Activated gamma-delta T cell treated with Interleukin-2 at 50 U/mL for 16 hours (primary cell): ENCODE measurements at regions not wholly inside any gene's neighbourhood (a gene's known extent, or its start where the extent isn't known, plus 50 kb on each side); places are given as distances from the start of the nearest gene placed in this dataset.

Experiments
- DNase-seq: peaks from one replicate; pipeline ENCODE4 v3.0.0-alpha.2; 2020

DNA sequence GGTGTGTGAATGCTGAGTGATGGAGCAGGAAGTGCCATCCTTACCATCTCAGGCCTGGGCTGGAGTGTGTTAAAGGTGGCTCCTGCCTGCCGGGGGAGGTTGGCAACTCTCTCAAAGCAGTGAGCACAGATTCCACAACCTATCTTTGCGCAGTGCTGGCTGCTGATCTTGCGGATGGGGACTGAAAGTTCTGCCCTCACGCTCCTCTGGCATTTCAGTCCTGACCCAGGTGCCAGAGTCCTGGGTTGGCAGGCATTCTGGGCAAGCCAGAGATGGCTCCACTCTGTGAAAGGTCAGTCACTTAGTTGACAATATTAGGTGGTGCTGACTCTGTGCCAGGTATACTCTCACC, 315.5 kb downstream of the RPS24 start:
- DNase-seq, result no peak

DNA sequence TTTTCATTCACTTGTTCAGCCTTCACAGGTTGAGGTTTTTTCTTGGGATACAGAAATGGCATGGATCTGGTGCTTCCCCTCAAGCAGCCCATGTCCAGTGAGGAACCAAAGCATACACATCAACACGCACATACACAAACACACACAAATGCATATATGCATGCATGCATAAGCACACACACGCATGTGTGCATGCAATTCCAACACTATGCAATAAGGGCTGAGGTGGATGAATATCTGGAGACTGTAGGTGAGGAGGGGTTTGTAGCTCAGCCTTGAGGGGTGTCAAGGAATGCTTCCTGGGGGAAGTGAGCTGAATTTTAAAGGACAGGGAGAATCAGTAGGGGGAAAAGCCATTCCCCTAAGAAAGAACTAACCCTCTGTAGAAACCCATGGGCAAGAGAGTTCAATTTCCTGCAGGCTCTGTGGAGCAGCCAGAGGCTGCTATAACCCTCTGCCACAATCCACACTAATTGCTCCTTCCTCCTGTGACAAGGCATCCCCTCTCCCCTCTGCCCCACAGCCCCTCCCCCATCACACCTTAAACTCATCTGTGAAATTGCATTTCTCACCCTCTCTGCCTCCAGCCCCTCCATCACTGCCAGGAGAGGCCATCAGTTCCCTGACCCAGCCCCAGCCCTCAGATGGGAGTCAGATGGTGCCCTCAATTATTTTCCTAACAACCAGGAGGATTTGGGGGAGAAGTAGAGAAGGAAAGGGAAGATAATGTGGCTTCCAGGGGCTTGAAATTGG, 316.4 kb downstream of the RPS24 start:
- no peak for DNase-seq

DNA sequence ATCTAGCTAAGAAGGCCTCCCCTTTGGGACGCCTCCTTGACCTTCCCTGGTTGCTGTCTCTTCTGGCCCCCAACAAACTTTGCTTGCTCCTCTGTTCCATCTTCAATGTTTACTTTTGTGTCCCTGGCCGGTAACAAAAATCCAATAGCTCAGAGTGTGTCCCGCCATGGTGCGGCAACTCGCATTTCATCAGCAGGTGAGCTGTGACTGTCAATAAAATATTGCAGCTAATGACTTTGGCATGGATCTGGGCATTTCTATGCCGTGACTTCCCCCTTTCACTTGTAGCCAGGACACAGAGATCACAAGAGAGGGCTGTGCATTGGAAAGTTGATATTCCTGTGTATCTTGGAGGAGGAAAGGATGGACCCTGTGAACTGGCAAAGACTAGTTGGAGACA, 317.6 kb downstream of the RPS24 start:
- no peak for DNase-seq

DNA sequence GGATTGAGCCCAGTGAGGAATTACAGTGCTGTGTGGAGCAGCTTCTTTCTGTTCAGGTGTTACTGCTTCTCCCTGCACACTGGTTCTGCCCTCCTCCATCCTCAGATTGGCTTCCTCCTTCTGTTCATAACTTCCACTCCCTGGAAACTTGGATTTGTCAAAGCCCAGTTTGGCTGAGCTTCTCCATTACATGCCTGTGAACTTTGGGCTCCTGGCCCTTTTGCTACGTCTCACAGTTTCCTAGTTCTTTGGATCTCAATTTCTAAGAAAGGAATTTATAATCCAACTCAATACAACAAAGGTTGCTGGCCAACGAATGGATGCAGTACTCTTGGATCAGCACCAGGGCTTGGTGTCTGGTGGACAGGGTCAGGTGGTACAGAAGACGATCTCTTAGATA, 318.1 kb downstream of the RPS24 start:
- no peak for DNase-seq

DNA sequence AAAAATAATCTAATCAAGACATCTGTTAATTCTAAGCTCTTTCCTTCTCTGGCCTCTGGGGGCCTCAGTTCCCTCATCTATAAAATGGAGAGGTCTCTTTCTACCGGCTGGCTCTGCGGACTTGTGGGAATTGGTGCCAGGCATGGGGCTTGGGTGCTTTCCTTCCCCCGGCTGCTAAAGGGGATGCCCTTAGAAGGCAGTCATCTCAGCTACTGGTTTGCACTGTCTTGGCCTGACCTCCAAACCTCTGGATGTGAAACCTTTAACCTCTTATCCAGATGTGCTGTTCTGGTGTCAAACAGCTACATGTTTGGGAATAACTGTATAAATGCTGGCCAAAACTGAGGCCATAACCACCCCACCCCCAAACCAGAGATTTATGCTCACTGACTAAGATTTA, 320.0 kb downstream of the RPS24 start:
- no peak for DNase-seq

DNA sequence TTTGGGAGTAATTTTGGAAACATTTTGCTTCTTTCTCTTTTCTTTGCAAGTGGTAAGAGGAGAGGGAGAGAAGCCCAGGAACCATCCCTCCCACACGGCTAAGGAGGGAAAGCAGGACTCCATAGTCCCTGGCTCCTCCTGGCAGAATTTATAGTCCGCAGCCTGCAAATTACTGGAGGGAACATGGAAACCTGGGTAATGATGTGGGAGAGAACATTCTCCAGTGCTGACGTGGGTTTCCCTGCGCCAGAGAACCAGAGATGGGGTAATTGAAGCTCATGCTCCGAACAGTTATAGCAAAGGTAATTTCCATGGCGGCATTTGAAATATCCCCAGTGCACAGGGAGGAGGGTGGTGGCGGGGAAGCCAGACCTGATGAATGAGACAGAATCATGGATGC, 320.4 kb downstream of the RPS24 start:
- no peak for DNase-seq

DNA sequence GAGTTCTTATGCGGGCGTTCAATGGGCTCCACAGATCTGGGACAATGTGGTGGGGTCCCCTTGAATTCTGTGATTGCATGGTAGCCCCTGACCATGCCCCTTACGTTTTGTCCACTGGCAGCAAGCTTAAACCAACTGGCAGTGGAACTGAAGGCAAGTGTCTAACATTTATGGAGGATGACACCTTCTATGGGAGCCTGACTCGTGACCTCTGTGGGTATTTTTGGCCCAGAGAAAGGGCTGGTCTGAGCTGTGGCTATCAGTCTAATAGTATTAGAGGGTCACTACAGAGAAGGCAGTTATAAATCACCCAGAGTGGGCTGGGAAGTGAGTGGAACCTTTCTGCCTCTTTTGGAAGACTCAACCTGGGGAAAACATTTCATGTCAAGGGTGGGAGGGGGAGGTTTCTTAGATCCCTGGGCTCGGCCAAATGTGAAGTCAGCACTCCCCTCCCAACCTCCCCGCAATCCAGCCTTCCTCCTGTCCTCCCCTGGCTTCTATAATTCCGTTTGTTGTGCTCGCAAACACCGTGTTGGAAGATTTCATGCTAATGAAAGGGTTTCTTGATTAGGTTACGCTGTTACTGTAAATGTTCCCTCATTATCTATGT, 322.7 kb downstream of the RPS24 start:
- no peak for DNase-seq

DNA sequence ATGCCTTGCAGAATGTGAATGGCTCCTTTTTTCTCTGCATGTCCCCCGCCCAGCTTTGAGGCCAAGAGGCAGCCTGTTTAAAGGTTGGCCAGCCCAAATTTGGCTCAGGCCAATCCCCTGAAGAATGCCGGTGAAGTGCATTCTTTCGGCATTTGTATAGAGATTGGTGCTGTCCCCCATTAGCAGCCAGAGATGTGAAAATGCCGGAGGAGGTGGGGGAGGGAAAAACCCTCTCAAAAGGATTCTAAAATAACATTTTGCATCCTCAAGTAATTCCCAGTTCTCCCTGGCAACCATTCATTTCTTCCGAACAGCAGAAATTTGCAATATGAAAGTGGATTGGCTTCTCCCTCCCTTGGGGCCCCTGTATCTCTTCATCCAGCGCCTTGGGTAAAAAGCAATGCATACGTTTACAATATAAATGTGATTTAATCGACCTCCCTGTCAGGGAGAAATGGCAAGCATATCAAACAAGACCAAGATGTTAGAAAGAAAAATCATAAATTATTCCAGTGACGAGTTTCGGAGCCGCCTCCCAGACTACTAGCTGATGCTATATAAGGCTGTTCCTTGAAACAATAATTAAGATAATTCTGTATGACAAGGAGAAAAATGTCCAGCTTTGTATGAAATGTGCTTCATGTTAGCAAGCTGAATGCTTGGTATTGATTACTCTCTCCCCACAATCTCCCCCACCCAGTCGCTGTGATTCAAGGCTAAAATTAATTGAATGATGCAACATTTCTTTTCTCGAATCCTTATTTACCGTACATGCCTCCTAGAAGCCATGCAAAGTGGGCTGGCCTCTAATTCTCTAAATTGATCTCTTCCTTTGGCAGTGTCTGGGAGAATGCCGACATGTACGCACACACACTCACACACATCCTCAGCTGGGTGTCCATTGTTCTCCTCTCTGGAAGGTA, 323.7 kb downstream of the RPS24 start:
- DNase-seq, result no peak

DNA sequence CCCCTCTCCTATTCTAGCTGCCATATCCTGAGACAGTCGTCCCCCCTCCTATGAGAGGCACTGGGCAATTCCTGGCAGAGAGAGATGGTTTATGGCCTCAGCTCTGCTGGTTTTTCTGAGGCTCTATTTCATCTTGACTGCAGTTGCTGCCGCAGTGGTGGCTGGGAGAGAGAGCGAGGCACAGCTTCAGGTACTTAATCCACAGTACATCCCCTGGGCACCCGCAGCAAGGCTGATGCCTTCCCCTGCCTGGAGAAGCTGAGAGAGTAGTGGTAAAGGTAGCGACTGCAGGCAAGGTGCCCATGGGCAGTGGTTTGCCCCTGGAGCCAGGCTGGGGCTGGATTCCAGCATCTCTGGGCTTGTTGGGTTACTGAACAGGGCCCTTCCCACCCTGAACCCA, 324.7 kb downstream of the RPS24 start:
- no peak for DNase-seq

DNA sequence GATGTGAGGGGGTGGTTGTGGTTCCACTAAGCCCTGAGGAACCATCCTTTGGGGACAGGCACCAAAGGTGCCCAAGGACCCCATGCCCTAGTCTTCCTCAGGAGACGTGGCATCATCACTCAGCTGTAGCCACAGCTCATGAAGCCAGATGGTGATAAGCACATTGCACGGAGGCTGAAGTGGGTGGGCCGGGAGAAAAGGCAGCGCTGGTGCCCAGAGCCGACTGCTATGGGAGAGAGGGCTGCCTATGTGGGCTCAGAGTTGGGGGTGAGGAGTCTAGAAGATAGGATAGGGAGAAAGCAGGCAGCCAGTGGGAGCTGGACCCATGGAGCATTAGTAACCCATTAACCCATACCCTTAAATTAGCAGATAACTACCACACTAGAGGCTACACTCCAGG, 325.3 kb downstream of the RPS24 start:
- DNase-seq, result no peak

DNA sequence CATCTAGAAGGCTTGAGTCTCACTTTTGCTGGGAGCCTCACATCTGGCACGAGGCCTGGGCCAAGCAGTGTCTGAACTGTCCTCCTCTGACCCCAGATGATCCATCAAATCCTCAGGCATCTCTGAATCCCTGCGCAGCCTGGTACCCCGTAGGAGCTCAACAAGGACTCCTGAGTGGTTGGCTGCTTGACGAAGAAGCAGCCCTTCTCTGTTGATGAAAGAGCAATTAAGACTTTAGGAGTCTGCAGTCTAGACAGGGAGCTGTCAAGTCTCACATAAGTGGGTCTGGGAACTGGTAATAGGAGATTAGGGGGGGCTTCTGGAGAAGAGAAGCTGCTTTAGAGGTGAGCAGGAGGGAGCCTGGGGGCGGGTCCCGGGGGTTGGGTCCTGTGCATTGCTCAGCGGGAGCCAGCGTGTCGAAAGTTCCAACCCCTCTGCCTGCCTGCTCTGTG, 326.0 kb downstream of the RPS24 start:
- DNase-seq, result no peak

DNA sequence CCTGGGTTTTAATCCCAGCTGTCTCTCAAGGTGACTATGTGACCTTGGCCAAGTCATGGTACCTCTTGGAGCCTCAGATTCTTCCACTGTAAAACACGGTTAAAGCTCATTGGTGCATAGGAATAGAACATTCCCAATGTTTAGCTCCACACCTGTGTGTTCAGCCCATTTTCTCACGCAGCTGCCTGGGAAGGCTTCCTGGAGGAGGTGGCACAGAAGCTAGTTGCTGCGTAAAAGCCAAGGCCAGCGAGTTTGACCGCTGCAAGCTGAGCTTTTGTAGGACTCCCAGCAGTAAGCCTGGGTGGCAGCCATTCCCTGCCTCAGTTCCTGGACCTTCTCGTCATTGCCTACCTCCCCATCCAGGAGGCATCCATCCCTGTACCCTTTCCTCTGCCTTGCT, 326.6 kb downstream of the RPS24 start:
- no peak for DNase-seq

DNA sequence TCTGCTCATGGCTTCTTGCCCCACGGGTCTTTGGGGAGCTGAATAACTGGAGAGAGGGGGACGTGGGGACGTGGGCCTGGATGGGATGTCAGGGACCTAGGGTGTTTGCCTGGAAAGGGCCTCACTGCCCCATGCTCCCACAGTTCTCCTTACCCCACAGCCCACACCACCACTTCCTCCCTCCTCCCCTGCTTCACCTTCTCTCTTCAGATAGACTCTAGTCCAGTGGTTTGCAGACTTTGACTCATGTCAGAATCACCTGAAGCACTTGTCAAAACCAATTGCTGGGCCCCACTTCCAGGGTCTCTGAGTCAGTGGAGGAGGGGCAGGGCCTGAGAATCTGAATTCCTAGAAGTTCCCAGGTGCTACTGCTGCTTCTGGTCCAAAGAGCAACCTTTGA, 327.4 kb downstream of the RPS24 start:
- no peak for DNase-seq

DNA sequence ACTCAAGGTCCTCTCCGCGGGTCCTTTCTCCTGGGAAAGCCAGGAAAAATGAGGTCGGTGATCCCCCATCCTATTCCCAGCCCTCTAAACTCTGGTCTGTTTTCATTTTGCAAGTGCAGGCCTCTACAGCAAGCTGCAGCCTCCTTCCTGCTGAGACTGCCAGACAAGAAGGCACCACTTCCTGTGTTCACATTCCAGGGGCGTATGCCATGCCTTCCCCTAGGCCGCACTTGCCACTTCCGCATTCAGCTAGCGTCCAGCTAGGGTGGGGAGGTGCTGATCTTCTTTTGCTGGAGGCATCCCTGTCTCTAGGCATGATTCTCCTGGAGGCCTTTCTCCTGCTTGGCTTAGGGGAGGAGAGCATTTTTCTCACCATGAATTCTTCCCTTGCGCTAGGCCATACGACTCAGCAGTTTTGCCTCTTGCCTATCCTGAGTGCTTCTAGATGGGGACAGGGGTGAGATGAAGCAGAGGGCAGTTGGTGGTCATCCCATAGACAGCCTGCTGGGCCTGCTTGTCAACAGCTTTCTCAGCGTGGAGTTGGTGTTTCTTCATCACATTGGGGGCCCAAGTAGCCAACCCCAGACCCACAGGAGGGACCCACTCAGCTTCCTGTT, 328.9 kb downstream of the RPS24 start:
- DNase-seq, result no peak

DNA sequence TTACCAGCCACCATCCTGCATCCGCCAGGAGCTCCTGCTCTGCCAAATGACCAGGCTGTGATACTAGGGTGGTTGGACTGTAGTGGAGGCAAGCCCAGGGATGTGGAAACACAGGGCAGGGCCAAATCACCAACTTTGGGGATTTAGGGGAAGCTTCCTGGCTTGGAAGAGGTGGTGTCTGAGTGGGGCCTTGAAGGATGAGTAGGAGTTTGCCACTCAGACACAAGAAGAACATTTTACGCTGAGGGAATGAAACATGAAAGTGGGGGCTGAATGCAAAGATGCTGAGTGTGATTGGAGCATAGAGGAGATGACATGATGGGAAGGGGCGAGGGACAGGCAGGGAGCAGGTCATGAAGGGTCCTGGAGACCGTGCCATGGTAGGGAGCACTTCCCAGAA, 329.5 kb downstream of the RPS24 start:
- DNase-seq, result no peak

DNA sequence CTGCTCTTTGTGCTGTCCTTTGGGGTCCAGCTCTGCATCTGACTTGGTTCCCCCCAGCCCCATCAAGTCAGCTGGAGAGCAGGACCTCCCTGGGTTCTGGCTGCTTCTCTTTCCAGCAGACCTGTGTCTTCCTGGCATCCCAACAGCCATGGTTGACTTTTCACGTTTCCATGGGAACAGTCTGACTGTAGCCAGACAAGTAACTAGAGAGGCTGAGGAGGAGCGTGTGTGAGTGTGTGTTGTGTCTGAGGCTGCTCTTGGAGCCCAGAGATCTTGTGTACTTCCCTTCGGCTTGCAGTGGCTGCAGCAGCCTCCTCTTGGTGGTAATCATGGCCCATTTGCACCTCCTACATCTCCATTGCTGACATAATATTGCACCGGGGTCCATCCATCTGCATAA, 332.0 kb downstream of the RPS24 start:
- no peak for DNase-seq

DNA sequence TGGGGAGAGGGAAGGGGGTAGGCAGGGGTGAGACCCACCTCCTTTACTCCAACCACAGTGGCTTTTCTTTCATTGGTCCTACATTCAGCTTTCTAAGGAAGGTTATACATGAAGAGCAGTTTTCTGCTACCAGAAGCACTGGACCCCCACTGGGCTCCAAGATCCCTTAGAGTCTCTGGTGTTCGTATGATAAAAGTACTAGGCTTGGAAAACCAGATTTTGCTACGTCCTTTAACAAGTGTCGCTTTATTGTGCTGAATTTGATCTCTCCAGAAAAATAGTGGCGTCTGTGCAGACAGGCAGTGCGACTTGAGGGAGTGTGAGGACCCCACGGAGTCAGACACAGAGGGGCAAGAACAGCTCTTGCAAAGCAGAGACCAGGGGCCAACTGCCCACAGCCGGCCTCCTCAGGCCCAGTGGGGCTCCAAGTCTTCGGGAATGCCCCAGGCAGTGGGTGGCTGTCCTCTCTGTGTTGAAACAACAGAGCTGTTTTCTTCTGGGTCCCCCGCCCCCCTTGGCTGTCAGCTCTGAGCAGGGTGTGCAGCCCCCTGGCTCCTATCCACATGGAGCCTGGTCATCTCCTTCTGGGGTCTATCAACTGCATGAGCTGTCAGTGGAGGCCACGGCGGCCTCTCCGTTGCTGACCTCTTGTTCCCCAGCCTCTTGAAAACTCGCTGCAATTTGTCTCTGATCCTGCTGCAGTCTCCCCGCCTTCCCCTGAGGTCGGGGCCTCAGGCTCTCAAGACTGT, 333.2 kb downstream of the RPS24 start:
- no peak for DNase-seq

DNA sequence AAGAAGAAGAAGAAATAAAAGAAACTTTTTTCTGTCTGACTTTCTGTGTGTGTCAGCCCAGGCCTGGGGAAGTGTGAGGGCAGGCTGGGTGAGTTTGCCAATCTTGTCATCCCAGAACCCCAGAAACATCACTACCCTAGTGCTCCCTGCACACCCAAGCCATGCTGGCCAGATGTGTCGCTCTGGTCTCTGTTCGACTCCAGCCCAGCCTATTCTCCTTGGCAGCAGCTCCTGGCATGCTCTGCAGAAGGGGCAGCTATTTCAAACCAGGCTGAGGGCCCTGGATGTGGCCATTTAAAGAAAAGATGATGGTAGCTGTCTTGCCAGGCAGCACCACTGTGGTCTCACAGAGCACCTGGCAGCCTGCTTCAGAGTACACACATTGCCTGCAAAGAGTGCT, 334.1 kb downstream of the RPS24 start:
- no peak for DNase-seq

DNA sequence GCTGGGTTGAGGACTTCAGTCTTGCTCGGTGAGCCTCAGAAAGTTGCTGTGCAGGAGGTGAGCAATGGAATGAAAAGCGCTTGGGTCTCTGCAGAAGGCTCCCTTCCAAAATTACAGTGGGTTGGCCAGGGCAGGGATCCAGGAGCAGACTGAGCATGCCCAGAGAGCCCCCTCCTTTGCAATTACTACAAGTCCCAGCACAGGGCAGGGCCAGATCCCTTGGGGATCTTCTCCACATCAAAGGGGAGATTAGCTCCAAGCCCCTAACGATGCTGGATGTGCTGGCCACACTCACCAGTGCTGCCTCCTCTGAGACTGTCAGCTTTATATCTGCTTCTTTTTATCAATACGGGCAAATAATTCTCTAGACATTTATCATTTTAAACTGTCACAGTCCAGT, 337.5 kb downstream of the RPS24 start:
- no peak for DNase-seq

DNA sequence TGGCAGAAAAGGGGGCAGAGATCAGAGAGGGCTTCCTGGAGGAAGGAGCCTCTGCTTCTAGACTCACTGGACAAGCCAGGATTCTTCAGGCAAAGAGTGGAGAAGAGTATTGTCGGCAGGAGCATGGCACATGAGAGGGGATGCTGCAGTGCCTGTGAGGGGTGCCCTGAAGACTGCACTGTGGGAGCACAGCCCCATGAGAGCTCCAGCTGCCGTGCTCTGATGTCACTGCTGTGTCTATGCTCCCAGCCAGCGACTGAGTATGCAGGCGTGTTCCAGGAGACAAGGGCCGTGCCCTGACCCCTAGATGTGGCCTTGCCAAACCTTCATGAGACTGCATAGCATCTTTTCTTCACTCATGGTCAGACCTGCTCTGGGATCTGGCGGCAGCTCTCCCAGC, 339.1 kb downstream of the RPS24 start:
- no peak for DNase-seq

DNA sequence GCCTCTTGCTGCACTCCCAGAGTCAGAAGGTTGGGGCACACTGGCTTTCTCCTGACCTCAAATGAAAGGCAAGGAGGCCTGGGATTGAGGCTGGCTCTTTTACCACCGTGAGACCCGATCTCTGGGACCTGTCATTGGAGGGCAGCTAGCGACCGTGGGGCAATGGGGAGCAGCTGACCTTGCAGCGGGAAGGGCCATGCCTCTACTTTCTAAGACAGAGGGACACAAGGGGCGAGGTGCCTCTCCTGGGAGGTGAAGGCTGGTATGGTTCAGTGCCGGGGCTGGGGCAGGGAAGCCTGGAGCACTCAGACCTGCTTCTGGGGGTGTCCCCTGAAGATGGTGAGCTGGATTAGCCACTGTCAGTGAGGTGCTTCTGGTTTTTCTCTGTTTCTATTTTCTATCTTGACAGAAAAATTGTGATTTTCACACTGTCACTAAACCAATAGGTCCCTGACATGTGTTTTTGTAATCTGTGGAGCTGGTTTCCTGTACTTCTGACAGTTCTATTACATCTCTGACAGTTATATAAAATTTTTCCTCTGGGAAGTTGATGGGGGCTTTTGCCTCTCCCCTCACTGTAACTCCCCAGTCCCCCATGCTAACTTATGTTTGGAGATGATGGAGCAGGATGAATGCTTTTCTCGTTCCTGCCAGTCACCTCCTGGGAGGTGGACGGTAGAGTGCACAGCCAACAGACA, 340.8 kb downstream of the RPS24 start:
- no peak for DNase-seq
